Brain microvascular endothelial cell (primary cell): ENCODE measurements at regions not wholly inside any gene's neighbourhood (a gene's known extent, or its start where the extent isn't known, plus 50 kb on each side); places are given as distances from the start of the nearest gene placed in this dataset.

Source experiments
- DNase-seq: peaks from one replicate; pipeline ENCODE4 v3.0.0-alpha.2; 2020
- H3K27ac ChIP-seq: fragments of 250-450 bp; sonication (Bioruptor Pico); 2 replicates; pipeline ENCODE4 v1.5.1; 2020; ENCODE audit warnings: mild to moderate bottlenecking, moderate library complexity
- H3K27me3 ChIP-seq: fragments of 250-450 bp; sonication (Bioruptor Pico); replicated peaks from 2 replicates; pipeline ENCODE4 v1.5.1; 2020; ENCODE audit warnings: mild to moderate bottlenecking
- H3K36me3 ChIP-seq: fragments of 250-450 bp; sonication (Bioruptor Pico); replicated peaks from 2 replicates; pipeline ENCODE4 v1.5.1; 2020; ENCODE audit warnings: mild to moderate bottlenecking
- H3K4me3 ChIP-seq: 2 replicates; pipeline ENCODE4 v1.5.1; 2011; ENCODE audit warnings: low read depth, mild to moderate bottlenecking, control low read depth, low read length, moderate library complexity
- CTCF ChIP-seq: IDR thresholded peaks from 2 replicates; pipeline ENCODE4 v1.5.1; 2011; ENCODE audit warnings: low read depth, mild to moderate bottlenecking, moderate library complexity, low read length, control low read depth, inconsistent platforms; ENCODE audit errors: missing control alignments
- in situ Hi-C: cut with HindIII; loops from 2 replicates; pipeline ENCODE4 v1.10.0; 2017; ENCODE audit warnings: low sequenced_read_pairs, low pct_ligation_motif_present

GRCh38 chr6:141728330-141728729 is 404.4 kb upstream of the GJE1 start:
- no peak for TF ChIP-seq CTCF
- no peak overlapping the region for H3K4me3 ChIP-seq
- in situ Hi-C loops = no loop called here
- no peak for DNase-seq
- no peak overlapping the region for H3K27ac ChIP-seq
- H3K27me3 ChIP-seq = no peaks in the 10 kb centered on the region
- H3K36me3 ChIP-seq = no peaks in the 10 kb centered on the region

DNA sequence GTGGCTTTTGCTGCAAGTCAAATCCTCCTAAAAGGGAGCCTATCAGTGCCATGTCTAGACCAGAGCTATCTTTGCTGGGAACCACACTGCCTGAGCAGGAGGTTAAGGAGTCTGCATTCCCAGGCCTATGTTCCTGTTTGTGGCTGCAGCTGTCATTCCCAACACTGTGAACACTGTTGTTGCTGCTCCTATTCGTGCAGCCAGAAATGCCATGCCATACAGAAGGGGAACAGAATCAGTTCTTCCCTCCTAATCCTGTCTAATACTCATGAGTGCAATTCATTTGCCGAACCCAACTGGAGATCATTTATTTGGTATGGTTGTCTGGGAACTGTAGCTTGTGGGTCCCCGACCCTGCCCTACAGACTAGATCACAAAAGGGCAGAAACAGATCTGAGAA is 406.5 kb upstream of the GJE1 start:
- Histone ChIP-seq H3K27me3 (no peaks in the 10 kb centered on the region), H3K36me3 (no peaks in the 10 kb centered on the region), H3K27ac (no peak overlapping the region), H3K4me3 (no peak overlapping the region)
- DNase-seq = peak; percentile 4
- in situ Hi-C loops = no loop called here
- TF ChIP-seq CTCF = no peak

GRCh38 chr6:141724731-141725130 is 408.0 kb upstream of the GJE1 start:
- in situ Hi-C loops = no loop called here
- Histone ChIP-seq H3K36me3 (no peaks in the 10 kb centered on the region), H3K27me3 (no peaks in the 10 kb centered on the region), H3K27ac (no peak overlapping the region), H3K4me3 (no peak overlapping the region)
- no peak for TF ChIP-seq CTCF
- no peak for DNase-seq

- in situ Hi-C loops = no loop called here
- H3K36me3 ChIP-seq = no peaks in the 10 kb centered on the region
- no peaks in the 10 kb centered on the region for H3K27me3 ChIP-seq
- H3K4me3 ChIP-seq = no peak overlapping the region
- no peak for TF ChIP-seq CTCF
- no peak for DNase-seq
- H3K27ac ChIP-seq = no peak overlapping the region
These were observed 413.2 kb upstream of the GJE1 start for GRCh38 chr6:141719476-141719875.

DNA sequence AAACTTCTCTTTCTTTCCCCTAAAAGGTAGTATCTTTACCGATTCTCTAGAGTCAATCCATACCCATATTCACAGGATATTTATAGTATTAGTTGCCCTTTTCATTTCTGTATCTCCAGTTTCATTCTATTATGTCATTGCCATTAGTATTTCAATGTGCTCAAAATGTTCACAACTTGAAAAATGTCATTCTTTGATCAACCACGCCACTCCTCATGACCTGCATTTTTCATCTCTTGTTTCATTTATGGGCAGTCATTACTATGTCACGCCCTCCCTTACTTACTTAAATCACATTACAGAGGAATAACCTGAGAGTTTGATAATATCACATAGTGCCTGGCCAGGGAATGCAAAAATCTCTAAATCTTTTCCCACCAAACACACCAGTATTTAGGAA is 427.3 kb upstream of the GJE1 start:
- in situ Hi-C loops = no loop called here
- Histone ChIP-seq H3K4me3 (no peak overlapping the region), H3K36me3 (no peaks in the 10 kb centered on the region), H3K27ac (no peak overlapping the region), H3K27me3 (no peaks in the 10 kb centered on the region)
- no peak for TF ChIP-seq CTCF
- no peak for DNase-seq

GRCh38 chr6:141704151-141704550 is 428.6 kb upstream of the GJE1 start:
- in situ Hi-C loops = no loop called here
- H3K4me3 ChIP-seq = no peak overlapping the region
- H3K27ac ChIP-seq = no peak overlapping the region
- H3K36me3 ChIP-seq = no peaks in the 10 kb centered on the region
- DNase-seq = no peak
- no peak for TF ChIP-seq CTCF
- no peaks in the 10 kb centered on the region for H3K27me3 ChIP-seq
